ENCODE measurements at regions not wholly inside any gene's neighbourhood (a gene's known extent, or its start where the extent isn't known, plus 50 kb on each side); places are given as distances from the start of the nearest gene placed in this dataset.
"Not testable (repeated sequence)": the region's sequence is repeated elsewhere in the genome, so short reads cannot be mapped to it uniquely, and the experiment has no call there.

DNA sequence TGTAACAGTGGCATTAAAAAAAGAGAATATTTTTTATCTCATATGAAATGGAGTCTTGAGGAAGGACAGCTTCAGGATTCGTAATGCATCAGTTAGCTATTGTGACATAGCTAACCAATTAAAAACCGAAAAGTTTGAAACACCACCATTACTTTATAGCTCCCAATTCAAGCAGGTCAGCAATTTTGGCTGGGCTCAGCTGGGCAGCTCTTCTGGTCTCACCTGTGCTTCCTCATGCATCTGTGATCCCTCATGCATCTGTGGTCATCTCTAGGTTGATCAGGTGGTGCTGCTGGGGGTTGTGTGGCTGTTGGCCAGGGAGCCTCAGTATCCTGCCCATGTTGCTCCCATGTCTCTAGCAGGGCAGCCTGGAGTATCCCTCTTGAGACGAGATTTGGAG, 76.7 kb upstream of the KCNA1 start:
- Histone ChIP-seq H3K4me3 (ENCODE audit: low read length) (no peak overlapping the region), H3K79me2 (ENCODE audit: low read length) (no peaks in the 10 kb centered on the region), H2AFZ (ENCODE audit: low read depth, low read length) (no peak overlapping the region), H4K20me1 (ENCODE audit: insufficient read depth, low read length) (no peaks in the 10 kb centered on the region), H3K27ac (ENCODE audit: low read length) (no peak overlapping the region), H3K4me2 (ENCODE audit: low read length) (no peak overlapping the region), H3K9ac (ENCODE audit: low read length) (no peak overlapping the region), H3K4me1 (ENCODE audit: low read length) (peaks cover 28% of the 10 kb centered on the region), H3K27me3 (ENCODE audit: low read depth, low read length) (no peaks in the 10 kb centered on the region), H3K9me3 (ENCODE audit: insufficient read depth, low read length) (peaks cover 12% of the 10 kb centered on the region; the same call in 1 of the 2 replicates), H3K36me3 (replicated peaks; ENCODE audit: low read depth, low read length) (peaks cover 12% of the 10 kb centered on the region)
- TF ChIP-seq EZH2phosphoT487 (IDR thresholded peaks at IDR 0.05; ENCODE audit: low read depth) = no peak
- TF ChIP-seq, protein P1, sequence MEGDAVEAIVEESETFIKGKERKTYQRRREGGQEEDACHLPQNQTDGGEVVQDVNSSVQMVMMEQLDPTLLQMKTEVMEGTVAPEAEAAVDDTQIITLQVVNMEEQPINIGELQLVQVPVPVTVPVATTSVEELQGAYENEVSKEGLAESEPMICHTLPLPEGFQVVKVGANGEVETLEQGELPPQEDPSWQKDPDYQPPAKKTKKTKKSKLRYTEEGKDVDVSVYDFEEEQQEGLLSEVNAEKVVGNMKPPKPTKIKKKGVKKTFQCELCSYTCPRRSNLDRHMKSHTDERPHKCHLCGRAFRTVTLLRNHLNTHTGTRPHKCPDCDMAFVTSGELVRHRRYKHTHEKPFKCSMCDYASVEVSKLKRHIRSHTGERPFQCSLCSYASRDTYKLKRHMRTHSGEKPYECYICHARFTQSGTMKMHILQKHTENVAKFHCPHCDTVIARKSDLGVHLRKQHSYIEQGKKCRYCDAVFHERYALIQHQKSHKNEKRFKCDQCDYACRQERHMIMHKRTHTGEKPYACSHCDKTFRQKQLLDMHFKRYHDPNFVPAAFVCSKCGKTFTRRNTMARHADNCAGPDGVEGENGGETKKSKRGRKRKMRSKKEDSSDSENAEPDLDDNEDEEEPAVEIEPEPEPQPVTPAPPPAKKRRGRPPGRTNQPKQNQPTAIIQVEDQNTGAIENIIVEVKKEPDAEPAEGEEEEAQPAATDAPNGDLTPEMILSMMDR (IDR thresholded peaks at IDR 0.05; ENCODE audit: low read depth, low read length) = no peak

DNA sequence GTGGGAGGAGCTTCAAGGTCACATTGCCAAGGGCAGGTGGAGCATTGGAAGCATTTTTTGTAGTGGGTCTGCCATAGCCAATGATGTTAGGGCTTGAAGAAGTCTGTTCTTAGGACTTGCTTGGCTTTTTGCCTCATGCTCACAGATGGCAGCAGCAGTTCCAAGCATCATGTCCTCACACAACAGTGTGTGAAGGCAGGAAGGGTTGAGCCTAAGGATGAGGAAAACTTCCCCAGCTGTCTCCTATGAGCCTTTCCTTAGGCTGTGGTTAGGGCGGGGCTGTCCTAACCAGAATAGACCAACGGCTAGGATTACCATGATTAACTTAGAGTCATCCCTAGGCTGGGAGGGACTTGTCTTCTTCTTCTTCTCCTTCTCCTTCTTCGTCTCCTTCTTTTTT, 76.2 kb upstream of the KCNA1 start:
- peaks cover 12% of the 10 kb centered on the region; the same call in 1 of the 2 replicates for H3K9me3 ChIP-seq (ENCODE audit: insufficient read depth, low read length)
- H3K4me3 ChIP-seq (ENCODE audit: low read length) = no peak overlapping the region
- H2AFZ ChIP-seq (ENCODE audit: low read depth, low read length) = no peak overlapping the region
- TF ChIP-seq, protein P1 (IDR thresholded peaks at IDR 0.05; ENCODE audit: low read depth, low read length) = no peak
- no peak for TF ChIP-seq EZH2phosphoT487 (IDR thresholded peaks at IDR 0.05; ENCODE audit: low read depth)
- H3K36me3 ChIP-seq (replicated peaks; ENCODE audit: low read depth, low read length) = peaks cover 9% of the 10 kb centered on the region
- no peak overlapping the region for H3K27ac ChIP-seq (ENCODE audit: low read length)
- peaks cover 23% of the 10 kb centered on the region for H3K4me1 ChIP-seq (ENCODE audit: low read length)
- no peaks in the 10 kb centered on the region for H4K20me1 ChIP-seq (ENCODE audit: insufficient read depth, low read length)
- no peak overlapping the region for H3K4me2 ChIP-seq (ENCODE audit: low read length)
- H3K9ac ChIP-seq (ENCODE audit: low read length) = no peak overlapping the region
- no peaks in the 10 kb centered on the region for H3K79me2 ChIP-seq (ENCODE audit: low read length)
- no peaks in the 10 kb centered on the region for H3K27me3 ChIP-seq (ENCODE audit: low read depth, low read length)

DNA sequence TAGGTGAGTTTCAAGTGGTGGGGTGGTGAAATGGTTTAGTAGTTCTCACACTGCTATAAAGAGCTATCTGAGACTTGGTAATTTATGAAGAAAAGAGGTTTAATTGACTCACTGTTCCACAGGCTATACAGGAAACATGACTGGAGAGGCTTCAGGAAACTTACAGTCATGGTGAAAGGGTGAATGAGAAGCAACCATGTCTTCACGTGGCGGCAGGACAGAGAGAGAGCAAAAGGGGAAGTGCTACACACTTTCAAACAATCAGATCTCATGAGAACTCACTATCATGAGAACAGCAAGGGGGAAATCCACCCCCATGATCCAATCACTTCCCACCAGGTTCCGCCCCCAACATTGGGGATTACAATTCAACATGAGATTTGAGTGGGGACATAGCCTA, 67.3 kb upstream of the KCNA1 start:
- H2AFZ ChIP-seq (ENCODE audit: low read depth, low read length) = peak overlapping the region; percentile 30; the same call in 1 of the 2 replicates
- H4K20me1 ChIP-seq (ENCODE audit: insufficient read depth, low read length); H3K79me2 ChIP-seq (ENCODE audit: low read length); H3K9ac ChIP-seq (ENCODE audit: low read length); H3K27me3 ChIP-seq (ENCODE audit: low read depth, low read length): not testable (repeated sequence)
- H3K27ac ChIP-seq (ENCODE audit: low read length) = peak overlapping the region; percentile 53; the same call in 1 of the 2 replicates
- H3K4me3 ChIP-seq (ENCODE audit: low read length) = peak overlapping the region; percentile 25; the same call in 1 of the 2 replicates
- H3K4me2 ChIP-seq (ENCODE audit: low read length) = peak overlapping the region; percentile 35
- H3K36me3 ChIP-seq (replicated peaks; ENCODE audit: low read depth, low read length) = peaks cover 17% of the 10 kb centered on the region
- peaks cover 17% of the 10 kb centered on the region for H3K4me1 ChIP-seq (ENCODE audit: low read length)
- H3K9me3 ChIP-seq (ENCODE audit: insufficient read depth, low read length) = peaks cover 18% of the 10 kb centered on the region; the same call in 1 of the 2 replicates

DNA sequence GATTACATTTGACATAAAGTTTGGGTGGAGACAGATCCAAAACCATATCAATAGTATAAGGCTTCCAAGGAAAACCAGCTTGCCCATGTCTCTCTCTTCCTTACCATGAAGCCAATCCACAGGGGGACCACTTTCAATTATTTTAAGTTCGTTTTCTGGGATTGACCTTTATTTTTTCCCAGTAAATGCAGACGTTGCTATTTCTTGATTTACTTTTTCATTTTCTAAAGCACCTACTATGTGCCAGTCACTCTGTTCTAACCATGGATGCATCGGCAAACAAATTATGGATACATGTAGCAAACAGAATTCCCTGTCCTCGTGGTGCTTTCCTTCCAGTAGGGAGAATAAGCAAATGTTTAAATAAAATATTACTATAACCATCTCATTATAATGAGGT, 65.8 kb upstream of the KCNA1 start:
- Histone ChIP-seq H3K4me1 (ENCODE audit: low read length) (peaks cover 17% of the 10 kb centered on the region), H3K79me2 (ENCODE audit: low read length) (no peaks in the 10 kb centered on the region), H3K9ac (ENCODE audit: low read length) (no peak overlapping the region), H3K27ac (ENCODE audit: low read length) (no peak overlapping the region), H3K4me2 (ENCODE audit: low read length) (no peak overlapping the region), H2AFZ (ENCODE audit: low read depth, low read length) (no peak overlapping the region), H3K27me3 (ENCODE audit: low read depth, low read length) (peaks cover 2% of the 10 kb centered on the region; the same call in 1 of the 2 replicates), H3K9me3 (ENCODE audit: insufficient read depth, low read length) (peaks cover 15% of the 10 kb centered on the region; the same call in 1 of the 2 replicates), H3K4me3 (ENCODE audit: low read length) (no peak overlapping the region), H4K20me1 (ENCODE audit: insufficient read depth, low read length) (no peaks in the 10 kb centered on the region), H3K36me3 (replicated peaks; ENCODE audit: low read depth, low read length) (peaks cover 17% of the 10 kb centered on the region)
- TF ChIP-seq, protein P1 (IDR thresholded peaks at IDR 0.05; ENCODE audit: low read depth, low read length) = no peak
- no peak for TF ChIP-seq EZH2phosphoT487 (IDR thresholded peaks at IDR 0.05; ENCODE audit: low read depth)

Data from OCI-LY3 (cell line).